ENCODE measurements at regions not wholly inside any gene's neighbourhood (a gene's known extent, or its start where the extent isn't known, plus 50 kb on each side); places are given as distances from the start of the nearest gene placed in this dataset.

DNA sequence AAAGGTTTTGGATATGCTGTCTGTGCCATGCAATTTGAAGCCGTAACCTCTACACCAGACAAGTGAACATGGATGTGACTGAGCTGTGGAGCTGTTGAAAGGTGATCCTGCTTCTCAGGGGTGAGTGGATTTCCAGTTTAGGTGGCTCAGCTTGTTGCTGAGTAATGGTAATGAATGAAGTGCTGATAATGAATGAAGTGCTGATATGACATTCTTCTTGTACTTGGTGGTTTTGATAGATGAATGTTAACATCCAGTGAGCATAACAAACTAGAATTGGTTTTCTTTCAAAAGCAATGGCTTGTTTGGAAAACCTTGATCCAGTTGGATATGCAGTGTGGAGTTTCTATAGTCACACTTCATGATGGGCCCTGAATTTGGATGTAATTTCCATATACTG is 89.7 kb upstream of the FZD8 start:
- H3K9me3 ChIP-seq: no peaks in the 10 kb centered on the region
- intact Hi-C loops (cut with DNase I; ENCODE audit: low total_unique reads): no loop called here
- H3K27ac ChIP-seq: no peak overlapping the region
- WGBS, 2 donors: 97 to 100% methylated on average over 1 of the region's 1 CpG
- H3K27me3 ChIP-seq: no peaks in the 10 kb centered on the region
- DNase-seq: no peak
- H3K4me1 ChIP-seq: no peaks in the 10 kb centered on the region
- no peaks in the 10 kb centered on the region for H3K36me3 ChIP-seq (ENCODE audit: low read depth, missing control alignments)
- no peak overlapping the region for H3K4me3 ChIP-seq
- no peak for TF ChIP-seq POLR2A (IDR thresholded peaks at IDR 0.05)
- TF ChIP-seq, protein P1, sequence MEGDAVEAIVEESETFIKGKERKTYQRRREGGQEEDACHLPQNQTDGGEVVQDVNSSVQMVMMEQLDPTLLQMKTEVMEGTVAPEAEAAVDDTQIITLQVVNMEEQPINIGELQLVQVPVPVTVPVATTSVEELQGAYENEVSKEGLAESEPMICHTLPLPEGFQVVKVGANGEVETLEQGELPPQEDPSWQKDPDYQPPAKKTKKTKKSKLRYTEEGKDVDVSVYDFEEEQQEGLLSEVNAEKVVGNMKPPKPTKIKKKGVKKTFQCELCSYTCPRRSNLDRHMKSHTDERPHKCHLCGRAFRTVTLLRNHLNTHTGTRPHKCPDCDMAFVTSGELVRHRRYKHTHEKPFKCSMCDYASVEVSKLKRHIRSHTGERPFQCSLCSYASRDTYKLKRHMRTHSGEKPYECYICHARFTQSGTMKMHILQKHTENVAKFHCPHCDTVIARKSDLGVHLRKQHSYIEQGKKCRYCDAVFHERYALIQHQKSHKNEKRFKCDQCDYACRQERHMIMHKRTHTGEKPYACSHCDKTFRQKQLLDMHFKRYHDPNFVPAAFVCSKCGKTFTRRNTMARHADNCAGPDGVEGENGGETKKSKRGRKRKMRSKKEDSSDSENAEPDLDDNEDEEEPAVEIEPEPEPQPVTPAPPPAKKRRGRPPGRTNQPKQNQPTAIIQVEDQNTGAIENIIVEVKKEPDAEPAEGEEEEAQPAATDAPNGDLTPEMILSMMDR (IDR thresholded peaks at IDR 0.05): no peak

- intact Hi-C loops (cut with DNase I; ENCODE audit: low total_unique reads): no loop called here
- Histone ChIP-seq H3K27ac (no peak overlapping the region), H3K4me3 (no peak overlapping the region), H3K36me3 (ENCODE audit: low read depth, missing control alignments) (no peaks in the 10 kb centered on the region), H3K4me1 (no peaks in the 10 kb centered on the region), H3K9me3 (no peaks in the 10 kb centered on the region), H3K27me3 (no peaks in the 10 kb centered on the region)
- 44 to 54% methylated on average over 5 of the region's 5 CpGs for WGBS, 2 donors
- TF ChIP-seq, protein P1 (IDR thresholded peaks at IDR 0.05): no peak
- TF ChIP-seq POLR2A (IDR thresholded peaks at IDR 0.05): no peak
- no peak for DNase-seq
These were observed 86.2 kb upstream of the FZD8 start for GRCh38 chr10:35728341-35728740.

DNA sequence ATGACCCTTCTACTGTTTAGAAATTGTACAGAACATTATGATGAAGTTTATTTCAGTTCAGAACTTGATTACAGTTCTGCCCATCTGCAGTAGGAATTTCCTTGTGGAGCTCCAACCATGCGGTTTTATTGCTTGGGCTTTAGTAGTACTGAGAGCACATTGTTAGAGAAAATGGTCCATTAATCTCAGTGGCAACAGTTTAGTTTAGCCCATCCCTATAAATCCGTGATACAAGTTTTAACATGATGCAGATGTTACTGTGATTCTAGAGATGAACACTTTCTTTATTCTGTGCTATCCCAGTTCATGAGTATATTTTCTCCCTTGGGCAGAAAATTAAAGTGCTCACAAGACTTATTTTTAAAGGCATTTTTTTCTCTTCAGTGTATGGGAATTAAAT is 84.8 kb upstream of the FZD8 start:
- Histone ChIP-seq H3K4me1 (no peaks in the 10 kb centered on the region), H3K4me3 (no peak overlapping the region), H3K36me3 (ENCODE audit: low read depth, missing control alignments) (no peaks in the 10 kb centered on the region), H3K27ac (no peak overlapping the region), H3K27me3 (no peaks in the 10 kb centered on the region), H3K9me3 (no peaks in the 10 kb centered on the region)
- WGBS, 2 donors: 66 to 74% methylated on average over 2 of the region's 2 CpGs
- no peak for DNase-seq
- intact Hi-C loops (cut with DNase I; ENCODE audit: low total_unique reads): no loop called here
- TF ChIP-seq, protein P1 (IDR thresholded peaks at IDR 0.05): no peak
- TF ChIP-seq POLR2A (IDR thresholded peaks at IDR 0.05): no peak

- H3K4me1 ChIP-seq: no peaks in the 10 kb centered on the region
- H3K27ac ChIP-seq: no peak overlapping the region
- no peak overlapping the region for H3K4me3 ChIP-seq
- H3K36me3 ChIP-seq (ENCODE audit: low read depth, missing control alignments): no peaks in the 10 kb centered on the region
- 91% methylated on average over 5 of the region's 5 CpGs for WGBS, 2 donors
- H3K27me3 ChIP-seq: no peaks in the 10 kb centered on the region
- intact Hi-C loops (cut with DNase I; ENCODE audit: low total_unique reads): no loop called here
- no peak for TF ChIP-seq POLR2A (IDR thresholded peaks at IDR 0.05)
- TF ChIP-seq, protein P1 (IDR thresholded peaks at IDR 0.05): no peak
- H3K9me3 ChIP-seq: no peaks in the 10 kb centered on the region
- DNase-seq: no peak
These were observed 81.9 kb upstream of the FZD8 start for GRCh38 chr10:35723992-35724391.

- no peaks in the 10 kb centered on the region for H3K36me3 ChIP-seq (ENCODE audit: low read depth, missing control alignments)
- TF ChIP-seq, protein P1 (IDR thresholded peaks at IDR 0.05): no peak
- no peak for TF ChIP-seq POLR2A (IDR thresholded peaks at IDR 0.05)
- no peak for DNase-seq
- H3K27ac ChIP-seq: no peak overlapping the region
- no peaks in the 10 kb centered on the region for H3K4me1 ChIP-seq
- no peaks in the 10 kb centered on the region for H3K27me3 ChIP-seq
- intact Hi-C loops (cut with DNase I; ENCODE audit: low total_unique reads): no loop called here
- no peak overlapping the region for H3K4me3 ChIP-seq
- WGBS, 2 donors: 80 to 85% methylated on average over 4 of the region's 4 CpGs
- H3K9me3 ChIP-seq: no peaks in the 10 kb centered on the region
These were observed 81.0 kb upstream of the FZD8 start for GRCh38 chr10:35723059-35723458.
